ENCODE measurements at regions not wholly inside any gene's neighbourhood (a gene's known extent, or its start where the extent isn't known, plus 50 kb on each side); places are given as distances from the start of the nearest gene placed in this dataset.
"Not testable (repeated sequence)": the region's sequence is repeated elsewhere in the genome, so short reads cannot be mapped to it uniquely, and the experiment has no call there.

DNA sequence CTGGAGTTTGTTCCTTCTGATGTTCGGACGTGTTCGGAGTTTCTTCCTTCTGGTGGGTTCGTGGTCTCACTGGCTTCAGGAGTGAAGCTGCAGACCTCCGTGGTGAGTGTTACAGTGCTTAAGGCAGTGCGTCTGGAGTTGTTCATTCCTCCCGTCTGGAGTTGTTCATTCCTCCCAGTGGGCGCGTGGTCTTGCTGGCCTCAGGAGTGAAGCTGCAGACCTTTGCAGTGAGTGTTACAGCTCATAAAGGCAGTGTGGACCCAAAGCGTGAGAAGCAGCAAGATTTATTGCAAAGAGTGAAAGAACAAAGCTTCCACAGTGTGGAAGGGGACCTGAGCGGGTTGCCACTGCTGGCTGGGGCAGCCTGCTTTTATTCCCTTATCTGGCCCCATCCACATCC lies 63.4 kb upstream of the DDHD1 start:
- H3K27ac ChIP-seq (ENCODE audit: low read depth in 1 of 2, low read length in 2 of 2); H3K36me3 ChIP-seq (ENCODE audit: control insufficient read depth in 1 of 2, insufficient read depth in 2 of 2, low read length in 1 of 2); H3K27me3 ChIP-seq (ENCODE audit: control insufficient read depth in 1 of 2, insufficient read depth in 2 of 2, low read length in 1 of 2); H3K4me1 ChIP-seq (ENCODE audit: control insufficient read depth in 1 of 2, insufficient read depth in 2 of 2, low read length in 2 of 2); H3K4me3 ChIP-seq (ENCODE audit: low read length in 2 of 2); DNase-seq; H3K9me3 ChIP-seq (ENCODE audit: control insufficient read depth, low read length); ATAC-seq (ENCODE audit: low FRiP score); intact Hi-C loops (cut with DNase I): not testable (repeated sequence)
- 89 to 91% methylated on average over 11 of the region's 11 CpGs for WGBS, 2 donors

DNA sequence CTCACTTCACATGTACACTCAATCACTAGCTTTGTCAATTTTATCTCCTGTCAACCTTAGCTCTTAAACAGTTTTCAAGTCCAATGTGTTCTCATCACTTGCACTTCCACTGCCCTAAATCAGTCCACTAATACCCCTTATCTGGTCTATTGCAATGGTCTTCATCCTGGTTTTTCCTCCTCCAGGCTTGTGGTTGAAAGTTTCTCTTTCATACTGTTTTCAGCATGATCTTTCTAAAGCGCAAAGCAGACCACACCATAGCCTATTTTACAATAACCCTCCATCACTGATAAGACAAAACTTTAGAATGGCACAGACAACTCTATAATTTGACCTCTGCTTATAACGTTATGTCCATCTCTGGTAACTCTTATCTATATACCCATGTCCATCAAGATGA lies 62.0 kb upstream of the DDHD1 start:
- WGBS, 2 donors, result 69 to 70% methylated on average over 2 of the region's 2 CpGs
- H3K36me3 ChIP-seq (ENCODE audit: control insufficient read depth in 1 of 2, insufficient read depth in 2 of 2, low read length in 1 of 2), result no peaks in the 10 kb centered on the region
- H3K27me3 ChIP-seq (ENCODE audit: control insufficient read depth in 1 of 2, insufficient read depth in 2 of 2, low read length in 1 of 2), result no peaks in the 10 kb centered on the region
- DNase-seq, result no peak
- no peak for ATAC-seq (ENCODE audit: low FRiP score)
- no peaks in the 10 kb centered on the region for H3K9me3 ChIP-seq (ENCODE audit: control insufficient read depth, low read length)
- H3K4me1 ChIP-seq (ENCODE audit: control insufficient read depth in 1 of 2, insufficient read depth in 2 of 2, low read length in 2 of 2), result no peaks in the 10 kb centered on the region
- H3K27ac ChIP-seq (ENCODE audit: low read depth in 1 of 2, low read length in 2 of 2), result no peak overlapping the region
- intact Hi-C loops (cut with DNase I), result no loop called here
- H3K4me3 ChIP-seq (ENCODE audit: low read length in 2 of 2), result no peak overlapping the region

DNA sequence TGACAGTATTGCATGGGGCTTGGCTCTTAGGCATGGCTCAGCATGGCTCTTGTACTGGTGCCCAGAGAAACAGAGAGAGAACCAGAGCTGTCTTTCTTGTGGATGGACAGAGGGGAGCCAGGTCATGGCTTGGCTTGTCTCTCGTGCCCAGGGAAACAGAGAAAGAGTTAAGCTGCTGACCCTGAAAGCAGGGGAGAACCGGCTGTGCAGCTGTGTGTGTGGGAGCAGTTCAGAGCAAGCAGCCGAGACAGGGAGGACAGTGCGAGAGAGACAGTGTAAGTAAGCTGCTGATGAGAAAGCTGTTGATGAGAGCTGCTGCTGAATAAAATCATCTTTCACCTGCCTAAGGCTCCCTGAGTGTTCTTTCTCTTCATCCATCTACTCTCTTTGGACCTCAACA lies 61.3 kb upstream of the DDHD1 start:
- no peak for ATAC-seq (ENCODE audit: low FRiP score)
- 60 to 61% methylated on average over 4 of the region's 4 CpGs for WGBS, 2 donors

DNA sequence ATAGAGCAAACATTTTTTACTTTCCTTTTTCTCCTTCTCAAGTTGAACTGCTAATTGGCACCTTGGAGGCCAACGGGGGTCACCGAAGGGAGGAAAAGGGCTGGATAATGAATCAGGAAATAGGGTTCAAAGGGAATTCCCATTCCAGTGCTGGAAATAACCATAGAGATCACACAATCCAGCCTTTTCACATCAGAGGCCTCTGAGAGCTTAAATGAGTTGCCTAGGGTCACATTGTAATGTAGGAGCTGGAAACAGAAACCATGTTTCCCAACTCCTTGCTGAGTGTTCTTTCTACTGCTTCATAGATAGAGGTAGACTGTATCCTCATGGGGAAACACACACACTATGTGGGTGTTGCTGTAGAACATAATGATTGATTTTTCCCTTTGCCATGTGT lies 60.6 kb upstream of the DDHD1 start:
- DNase-seq, result no peak
- Histone ChIP-seq H3K4me1 (ENCODE audit: control insufficient read depth in 1 of 2, insufficient read depth in 2 of 2, low read length in 2 of 2) (no peaks in the 10 kb centered on the region), H3K27me3 (ENCODE audit: control insufficient read depth in 1 of 2, insufficient read depth in 2 of 2, low read length in 1 of 2) (no peaks in the 10 kb centered on the region), H3K9me3 (ENCODE audit: control insufficient read depth, low read length) (no peaks in the 10 kb centered on the region), H3K27ac (ENCODE audit: low read depth in 1 of 2, low read length in 2 of 2) (no peak overlapping the region), H3K4me3 (ENCODE audit: low read length in 2 of 2) (no peak overlapping the region), H3K36me3 (ENCODE audit: control insufficient read depth in 1 of 2, insufficient read depth in 2 of 2, low read length in 1 of 2) (no peaks in the 10 kb centered on the region)
- intact Hi-C loops (cut with DNase I), result no loop called here
- no peak for ATAC-seq (ENCODE audit: low FRiP score)
- WGBS, 2 donors, result 86 to 89% methylated on average over 2 of the region's 2 CpGs

More for the DNA sequence above, 61.3 kb upstream of the DDHD1 start:
- no peaks in the 10 kb centered on the region for H3K36me3 ChIP-seq (ENCODE audit: control insufficient read depth in 1 of 2, insufficient read depth in 2 of 2, low read length in 1 of 2)
- DNase-seq, result no peak
- H3K9me3 ChIP-seq (ENCODE audit: control insufficient read depth, low read length), result no peaks in the 10 kb centered on the region
- no peak overlapping the region for H3K27ac ChIP-seq (ENCODE audit: low read depth in 1 of 2, low read length in 2 of 2)
- intact Hi-C loops (cut with DNase I), result no loop called here
- H3K27me3 ChIP-seq (ENCODE audit: control insufficient read depth in 1 of 2, insufficient read depth in 2 of 2, low read length in 1 of 2), result no peaks in the 10 kb centered on the region
- H3K4me1 ChIP-seq (ENCODE audit: control insufficient read depth in 1 of 2, insufficient read depth in 2 of 2, low read length in 2 of 2), result no peaks in the 10 kb centered on the region
- no peak overlapping the region for H3K4me3 ChIP-seq (ENCODE audit: low read length in 2 of 2)

DNA sequence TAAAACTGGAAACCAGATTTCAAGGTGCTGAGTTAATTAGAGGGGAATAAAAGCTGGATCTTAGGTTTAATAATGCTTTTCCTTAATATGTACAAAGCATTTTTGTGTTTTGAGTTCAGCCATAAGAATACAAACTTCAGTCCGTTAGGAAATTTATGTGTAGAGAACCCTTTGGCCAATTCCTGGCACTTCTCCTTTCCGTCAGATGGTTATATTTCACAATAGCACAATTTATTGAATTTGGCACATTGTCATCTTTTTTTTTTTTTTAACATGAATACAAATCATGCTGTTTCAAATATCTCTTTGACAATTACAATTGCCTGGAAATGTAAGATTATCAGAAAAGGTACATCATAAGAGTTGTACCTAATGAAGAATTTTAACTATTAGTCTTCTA lies 56.2 kb upstream of the DDHD1 start:
- no peak for DNase-seq
- intact Hi-C loops (cut with DNase I), result no loop called here
- Histone ChIP-seq H3K27me3 (ENCODE audit: control insufficient read depth in 1 of 2, insufficient read depth in 2 of 2, low read length in 1 of 2) (no peaks in the 10 kb centered on the region), H3K4me1 (ENCODE audit: control insufficient read depth in 1 of 2, insufficient read depth in 2 of 2, low read length in 2 of 2) (no peaks in the 10 kb centered on the region), H3K4me3 (ENCODE audit: low read length in 2 of 2) (no peak overlapping the region), H3K36me3 (ENCODE audit: control insufficient read depth in 1 of 2, insufficient read depth in 2 of 2, low read length in 1 of 2) (no peaks in the 10 kb centered on the region), H3K9me3 (ENCODE audit: control insufficient read depth, low read length) (no peaks in the 10 kb centered on the region), H3K27ac (ENCODE audit: low read depth in 1 of 2, low read length in 2 of 2) (no peak overlapping the region)
- ATAC-seq (ENCODE audit: low FRiP score), result no peak
- 0 to 1% methylated on average over 2 of the region's 2 CpGs for WGBS, 2 donors

Measured in aorta (tissue), 5 donors.